Activated naive CD8-positive, alpha-beta T cell treated with anti-CD3 and anti-CD28 coated beads, Interleukin-2, amount 10 ng/mL, durations not matched to agents 7 days and 5 days (primary cell): ENCODE measurements at regions not wholly inside any gene's neighbourhood (a gene's known extent, or its start where the extent isn't known, plus 50 kb on each side); places are given as distances from the start of the nearest gene placed in this dataset.

Source experiments
- ATAC-seq: fragments of 150-1000 bp; cut with Tn5 transposase; one replicate; pipeline ENCODE4 v1.10.0; 2021; ENCODE audit warnings: low read depth, moderate library complexity
- POLR2A ChIA-PET: fragments of 350-600 bp; sonication (Branson Sonifier 250); formaldehyde crosslinking; loops from one replicate; lab custom pipeline; 2021; ENCODE audit warnings: antibody characterized with exemption; lab: Charles Lee
- DNase-seq: peaks from one replicate; pipeline ENCODE4 v3.0.0; 2021
- H3K27ac Mint-ChIP-seq: one replicate; pipeline ENCODE4 v1.8.0; 2022; ENCODE audit warnings: mild to moderate bottlenecking, mixed read lengths
- H3K27me3 Mint-ChIP-seq: one replicate; pipeline ENCODE4 v1.8.0; 2022; ENCODE audit warnings: mild to moderate bottlenecking, moderate library complexity, mixed read lengths
- H3K36me3 Mint-ChIP-seq: one replicate; pipeline ENCODE4 v1.8.0; 2021; ENCODE audit warnings: mild to moderate bottlenecking, mixed read lengths
- H3K4me1 Mint-ChIP-seq: one replicate; pipeline ENCODE4 v1.8.0; 2021; ENCODE audit warnings: mixed read lengths
- H3K4me3 Mint-ChIP-seq: one replicate; pipeline ENCODE4 v1.8.0; 2022; ENCODE audit warnings: mild to moderate bottlenecking, moderate library complexity, mixed read lengths
- H3K9me3 Mint-ChIP-seq: one replicate; pipeline ENCODE4 v1.8.0; 2021; ENCODE audit warnings: mixed read lengths

- no peak overlapping the region for H3K27ac Mint-ChIP-seq
- no peaks in the 10 kb centered on the region for H3K36me3 Mint-ChIP-seq
- POLR2A ChIA-PET, result no interaction called here
- ATAC-seq (no peak), DNase-seq (no peak)
- H3K4me1 Mint-ChIP-seq, result no peaks in the 10 kb centered on the region
- H3K9me3 Mint-ChIP-seq, result no peaks in the 10 kb centered on the region
- H3K4me3 Mint-ChIP-seq, result no peak overlapping the region
- no peaks in the 10 kb centered on the region for H3K27me3 Mint-ChIP-seq
Observed at GRCh38 chr1:95935719-95936118, 701.7 kb downstream of the RWDD3 start.

- H3K9me3 Mint-ChIP-seq, result peaks cover 2% of the 10 kb centered on the region
- DNase-seq (no peak), ATAC-seq (no peak)
- POLR2A ChIA-PET, result no interaction called here
- H3K27me3 Mint-ChIP-seq, result no peaks in the 10 kb centered on the region
- no peak overlapping the region for H3K27ac Mint-ChIP-seq
- no peaks in the 10 kb centered on the region for H3K36me3 Mint-ChIP-seq
- no peaks in the 10 kb centered on the region for H3K4me1 Mint-ChIP-seq
- no peak overlapping the region for H3K4me3 Mint-ChIP-seq
Observed at GRCh38 chr1:95941121-95941798, 707.2 kb downstream of the RWDD3 start.

- Mint-ChIP-seq H3K27me3 (no peaks in the 10 kb centered on the region), H3K27ac (no peak overlapping the region), H3K9me3 (peaks cover 3% of the 10 kb centered on the region), H3K36me3 (no peaks in the 10 kb centered on the region), H3K4me1 (peaks cover 3% of the 10 kb centered on the region), H3K4me3 (no peak overlapping the region)
- POLR2A ChIA-PET, result no interaction called here
- ATAC-seq, result no peak
- DNase-seq, result no peak
Observed at GRCh38 chr1:95948023-95948422, 714.0 kb downstream of the RWDD3 start.

GRCh38 chr1:95951371-95952102, 717.5 kb downstream of the RWDD3 start:
- Mint-ChIP-seq H3K9me3 (peaks cover 3% of the 10 kb centered on the region), H3K4me1 (peaks cover 3% of the 10 kb centered on the region), H3K36me3 (no peaks in the 10 kb centered on the region), H3K4me3 (no peak overlapping the region), H3K27ac (no peak overlapping the region), H3K27me3 (no peaks in the 10 kb centered on the region)
- ATAC-seq, result no peak
- POLR2A ChIA-PET, result no interaction called here
- no peak for DNase-seq

- DNase-seq (no peak), ATAC-seq (no peak)
- Mint-ChIP-seq H3K4me3 (no peak overlapping the region), H3K9me3 (peaks cover 3% of the 10 kb centered on the region), H3K36me3 (no peaks in the 10 kb centered on the region), H3K27ac (no peak overlapping the region), H3K27me3 (no peaks in the 10 kb centered on the region), H3K4me1 (peaks cover 3% of the 10 kb centered on the region)
- POLR2A ChIA-PET, result no interaction called here
Observed at GRCh38 chr1:95953015-95953414, 719.0 kb downstream of the RWDD3 start.

- Mint-ChIP-seq H3K36me3 (no peaks in the 10 kb centered on the region), H3K4me3 (no peak overlapping the region), H3K27ac (no peak overlapping the region), H3K27me3 (no peaks in the 10 kb centered on the region), H3K4me1 (peaks cover 3% of the 10 kb centered on the region), H3K9me3 (peaks cover 9% of the 10 kb centered on the region)
- POLR2A ChIA-PET, result no interaction called here
- DNase-seq, result no peak
- ATAC-seq, result no peak
Observed at GRCh38 chr1:95954585-95954984, 720.6 kb downstream of the RWDD3 start.

- Mint-ChIP-seq H3K4me3 (no peak overlapping the region), H3K9me3 (peaks cover 10% of the 10 kb centered on the region), H3K27me3 (no peaks in the 10 kb centered on the region), H3K36me3 (no peaks in the 10 kb centered on the region), H3K27ac (no peak overlapping the region), H3K4me1 (peaks cover 3% of the 10 kb centered on the region)
- DNase-seq (no peak), ATAC-seq (no peak)
- POLR2A ChIA-PET, result no interaction called here
Observed at GRCh38 chr1:95956215-95956614, 722.2 kb downstream of the RWDD3 start.

GRCh38 chr1:95957748-95958147, 723.7 kb downstream of the RWDD3 start:
- Mint-ChIP-seq H3K4me3 (no peak overlapping the region), H3K4me1 (no peaks in the 10 kb centered on the region)

GRCh38 chr1:95966866-95967265, 732.9 kb downstream of the RWDD3 start:
- Mint-ChIP-seq H3K4me1 (no peaks in the 10 kb centered on the region), H3K9me3 (peaks cover 8% of the 10 kb centered on the region), H3K27me3 (no peaks in the 10 kb centered on the region), H3K27ac (no peak overlapping the region), H3K4me3 (no peak overlapping the region), H3K36me3 (no peaks in the 10 kb centered on the region)
- DNase-seq (no peak), ATAC-seq (no peak)
- POLR2A ChIA-PET, result no interaction called here

More at GRCh38 chr1:95957748-95958147, 723.7 kb downstream of the RWDD3 start:
- DNase-seq (no peak), ATAC-seq (no peak)
- Mint-ChIP-seq H3K27me3 (no peaks in the 10 kb centered on the region), H3K36me3 (no peaks in the 10 kb centered on the region), H3K9me3 (peaks cover 11% of the 10 kb centered on the region), H3K27ac (no peak overlapping the region)
- POLR2A ChIA-PET, result no interaction called here

- no peak for ATAC-seq
- no peaks in the 10 kb centered on the region for H3K36me3 Mint-ChIP-seq
- peaks cover 2% of the 10 kb centered on the region for H3K9me3 Mint-ChIP-seq
- no peak for DNase-seq
- H3K4me3 Mint-ChIP-seq, result no peak overlapping the region
- H3K4me1 Mint-ChIP-seq, result no peaks in the 10 kb centered on the region
- POLR2A ChIA-PET, result no interaction called here
- H3K27ac Mint-ChIP-seq, result no peak overlapping the region
- H3K27me3 Mint-ChIP-seq, result no peaks in the 10 kb centered on the region
Observed at GRCh38 chr1:95974586-95974985, 740.6 kb downstream of the RWDD3 start.

- Mint-ChIP-seq H3K9me3 (peaks cover 3% of the 10 kb centered on the region), H3K27me3 (no peaks in the 10 kb centered on the region), H3K4me1 (no peaks in the 10 kb centered on the region), H3K27ac (no peak overlapping the region), H3K4me3 (no peak overlapping the region), H3K36me3 (no peaks in the 10 kb centered on the region)
- DNase-seq (no peak), ATAC-seq (no peak)
- POLR2A ChIA-PET, result no interaction called here
Observed at GRCh38 chr1:95982711-95983110, 738.9 kb upstream of the PTBP2 start.

GRCh38 chr1:95983831-95984230, 737.8 kb upstream of the PTBP2 start:
- ATAC-seq (no peak), DNase-seq (no peak)
- no peaks in the 10 kb centered on the region for H3K4me1 Mint-ChIP-seq
- no peak overlapping the region for H3K27ac Mint-ChIP-seq
- H3K36me3 Mint-ChIP-seq, result no peaks in the 10 kb centered on the region
- no peaks in the 10 kb centered on the region for H3K27me3 Mint-ChIP-seq
- H3K4me3 Mint-ChIP-seq, result no peak overlapping the region
- POLR2A ChIA-PET, result no interaction called here
- peaks cover 3% of the 10 kb centered on the region for H3K9me3 Mint-ChIP-seq

- Mint-ChIP-seq H3K4me1 (no peaks in the 10 kb centered on the region), H3K9me3 (peaks cover 1% of the 10 kb centered on the region), H3K4me3 (no peak overlapping the region), H3K36me3 (no peaks in the 10 kb centered on the region), H3K27ac (no peak overlapping the region), H3K27me3 (no peaks in the 10 kb centered on the region)
- ATAC-seq (no peak), DNase-seq (no peak)
- POLR2A ChIA-PET, result no interaction called here
Observed at GRCh38 chr1:95984798-95985374, 736.7 kb upstream of the PTBP2 start.

GRCh38 chr1:95990033-95990432, 731.6 kb upstream of the PTBP2 start:
- H3K27me3 Mint-ChIP-seq, result no peaks in the 10 kb centered on the region
- H3K4me1 Mint-ChIP-seq, result no peaks in the 10 kb centered on the region
- DNase-seq (no peak), ATAC-seq (no peak)
- POLR2A ChIA-PET, result no interaction called here
- H3K27ac Mint-ChIP-seq, result no peak overlapping the region
- no peak overlapping the region for H3K4me3 Mint-ChIP-seq
- no peaks in the 10 kb centered on the region for H3K9me3 Mint-ChIP-seq
- no peaks in the 10 kb centered on the region for H3K36me3 Mint-ChIP-seq
